ENCODE measurements at regions not wholly inside any gene's neighbourhood (a gene's known extent, or its start where the extent isn't known, plus 50 kb on each side); places are given as distances from the start of the nearest gene placed in this dataset.

DNA sequence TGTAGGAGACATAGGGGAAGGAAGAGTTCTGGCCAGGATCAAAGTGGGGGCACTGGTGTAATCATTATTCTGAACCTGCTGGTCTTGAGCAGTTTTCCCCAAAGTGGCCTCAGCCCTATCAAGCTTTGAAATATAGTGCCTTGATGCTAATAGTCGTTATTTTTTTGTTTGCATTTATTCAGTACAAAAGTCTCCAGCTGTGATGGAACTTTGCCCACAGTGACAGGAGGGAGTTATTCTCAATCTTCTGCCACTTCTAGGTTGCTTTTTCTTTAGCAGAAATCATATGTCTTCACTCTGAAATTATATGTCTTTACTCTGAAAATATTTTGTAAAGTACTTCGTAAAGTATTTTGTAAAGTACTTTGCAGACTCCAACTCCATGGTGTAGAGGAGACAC is 93.1 kb downstream of the FAT3 start:
- no peak for TF ChIP-seq EZH2 (IDR thresholded peaks at IDR 0.05; ENCODE audit: borderline replicate concordance, low read depth, low read length, severe bottlenecking)
- TF ChIP-seq, protein P1, sequence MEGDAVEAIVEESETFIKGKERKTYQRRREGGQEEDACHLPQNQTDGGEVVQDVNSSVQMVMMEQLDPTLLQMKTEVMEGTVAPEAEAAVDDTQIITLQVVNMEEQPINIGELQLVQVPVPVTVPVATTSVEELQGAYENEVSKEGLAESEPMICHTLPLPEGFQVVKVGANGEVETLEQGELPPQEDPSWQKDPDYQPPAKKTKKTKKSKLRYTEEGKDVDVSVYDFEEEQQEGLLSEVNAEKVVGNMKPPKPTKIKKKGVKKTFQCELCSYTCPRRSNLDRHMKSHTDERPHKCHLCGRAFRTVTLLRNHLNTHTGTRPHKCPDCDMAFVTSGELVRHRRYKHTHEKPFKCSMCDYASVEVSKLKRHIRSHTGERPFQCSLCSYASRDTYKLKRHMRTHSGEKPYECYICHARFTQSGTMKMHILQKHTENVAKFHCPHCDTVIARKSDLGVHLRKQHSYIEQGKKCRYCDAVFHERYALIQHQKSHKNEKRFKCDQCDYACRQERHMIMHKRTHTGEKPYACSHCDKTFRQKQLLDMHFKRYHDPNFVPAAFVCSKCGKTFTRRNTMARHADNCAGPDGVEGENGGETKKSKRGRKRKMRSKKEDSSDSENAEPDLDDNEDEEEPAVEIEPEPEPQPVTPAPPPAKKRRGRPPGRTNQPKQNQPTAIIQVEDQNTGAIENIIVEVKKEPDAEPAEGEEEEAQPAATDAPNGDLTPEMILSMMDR (IDR thresholded peaks at IDR 0.05; ENCODE audit: borderline replicate concordance, extremely low read depth, low read length, poor library complexity, severe bottlenecking) = no peak
- no peak overlapping the region for H3K27ac ChIP-seq (ENCODE audit: low read length)
- H3K79me2 ChIP-seq (ENCODE audit: insufficient read depth, low read length) = no peaks in the 10 kb centered on the region

DNA sequence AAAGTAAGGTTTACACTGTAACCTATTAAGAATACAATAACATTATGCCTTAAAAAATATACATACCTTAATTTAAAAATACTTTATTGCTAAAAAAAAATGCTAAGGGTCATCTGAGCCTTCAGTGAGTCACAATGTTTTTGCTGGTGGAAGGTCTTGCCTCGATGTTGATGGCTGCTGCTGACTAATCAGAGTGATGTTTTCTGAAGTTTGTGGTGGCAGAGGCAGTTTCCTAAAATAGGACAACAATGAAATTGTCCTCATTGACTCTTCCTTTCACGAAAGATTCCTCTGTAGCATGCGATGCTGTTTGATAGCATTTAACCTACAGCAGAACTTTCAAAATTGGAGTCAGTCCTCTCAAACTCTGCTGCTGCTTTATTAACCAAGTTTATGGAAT is 97.6 kb downstream of the FAT3 start:
- Histone ChIP-seq H3K4me1 (ENCODE audit: insufficient read depth, low read length) (0 out of 2 replicates have a peak, but pooled peaks cover 3% of the 10 kb centered on the region), H3K4me2 (ENCODE audit: insufficient read depth, low read length) (no peak overlapping the region), H3K9me3 (ENCODE audit: insufficient read depth, low read length, severe bottlenecking) (peaks cover 5% of the 10 kb centered on the region), H2AFZ (ENCODE audit: low read depth, low read length) (no peak overlapping the region), H3K4me3 (ENCODE audit: low read depth in 1 of 2, low read length in 2 of 2) (no peak overlapping the region), H3K79me2 (ENCODE audit: insufficient read depth, low read length) (no peaks in the 10 kb centered on the region), H3K36me3 (ENCODE audit: insufficient read depth, low read length) (no peaks in the 10 kb centered on the region), H3K9ac (ENCODE audit: low read depth, low read length) (no peak overlapping the region), H4K20me1 (ENCODE audit: insufficient read depth, low read length) (no peaks in the 10 kb centered on the region), H3K27me3 (ENCODE audit: insufficient read depth, low read length, poor library complexity) (no peaks in the 10 kb centered on the region), H3K27ac (ENCODE audit: low read length) (no peak overlapping the region)
- DNase-seq = no peak
- no peak for TF ChIP-seq EZH2 (IDR thresholded peaks at IDR 0.05; ENCODE audit: borderline replicate concordance, low read depth, low read length, severe bottlenecking)
- TF ChIP-seq, protein P1 (IDR thresholded peaks at IDR 0.05; ENCODE audit: borderline replicate concordance, extremely low read depth, low read length, poor library complexity, severe bottlenecking) = no peak
- no peak for ATAC-seq (ENCODE audit: insufficient read depth, low read depth)

More for the DNA sequence above, 93.1 kb downstream of the FAT3 start:
- no peak overlapping the region for H3K9ac ChIP-seq (ENCODE audit: low read depth, low read length)
- no peaks in the 10 kb centered on the region for H4K20me1 ChIP-seq (ENCODE audit: insufficient read depth, low read length)
- H3K36me3 ChIP-seq (ENCODE audit: insufficient read depth, low read length) = no peaks in the 10 kb centered on the region
- ATAC-seq (ENCODE audit: insufficient read depth, low read depth) (no peak), DNase-seq (no peak)
- H3K4me1 ChIP-seq (ENCODE audit: insufficient read depth, low read length) = peaks cover 9% of the 10 kb centered on the region
- H3K9me3 ChIP-seq (ENCODE audit: insufficient read depth, low read length, severe bottlenecking) = no peaks in the 10 kb centered on the region
- no peak overlapping the region for H3K4me2 ChIP-seq (ENCODE audit: insufficient read depth, low read length)
- no peak overlapping the region for H2AFZ ChIP-seq (ENCODE audit: low read depth, low read length)
- H3K4me3 ChIP-seq (ENCODE audit: low read depth in 1 of 2, low read length in 2 of 2) = no peak overlapping the region
- no peaks in the 10 kb centered on the region for H3K27me3 ChIP-seq (ENCODE audit: insufficient read depth, low read length, poor library complexity)

DNA sequence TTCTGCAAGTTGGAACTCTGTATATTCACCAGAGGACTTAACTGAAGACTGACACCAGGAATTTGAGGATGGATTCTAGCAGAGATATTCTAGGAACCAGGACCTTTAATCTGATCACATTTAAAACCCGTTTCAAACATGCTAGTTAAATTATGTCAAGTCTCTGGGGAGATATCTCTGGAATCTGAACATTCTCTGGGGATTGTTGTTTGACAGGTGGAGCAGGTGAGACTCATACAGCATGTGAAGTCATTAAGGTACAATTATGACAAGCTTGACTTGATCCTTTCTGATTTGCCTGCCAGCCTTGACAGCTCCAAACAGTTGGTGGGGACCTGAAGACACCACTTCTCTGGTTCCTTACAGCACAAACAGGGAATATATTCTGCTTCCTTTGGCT is 100.3 kb downstream of the FAT3 start:
- no peak for ATAC-seq (ENCODE audit: insufficient read depth, low read depth)
- no peak overlapping the region for H2AFZ ChIP-seq (ENCODE audit: low read depth, low read length)
- TF ChIP-seq, protein P1 (IDR thresholded peaks at IDR 0.05; ENCODE audit: borderline replicate concordance, extremely low read depth, low read length, poor library complexity, severe bottlenecking) = no peak
- TF ChIP-seq EZH2 (IDR thresholded peaks at IDR 0.05; ENCODE audit: borderline replicate concordance, low read depth, low read length, severe bottlenecking) = no peak

DNA sequence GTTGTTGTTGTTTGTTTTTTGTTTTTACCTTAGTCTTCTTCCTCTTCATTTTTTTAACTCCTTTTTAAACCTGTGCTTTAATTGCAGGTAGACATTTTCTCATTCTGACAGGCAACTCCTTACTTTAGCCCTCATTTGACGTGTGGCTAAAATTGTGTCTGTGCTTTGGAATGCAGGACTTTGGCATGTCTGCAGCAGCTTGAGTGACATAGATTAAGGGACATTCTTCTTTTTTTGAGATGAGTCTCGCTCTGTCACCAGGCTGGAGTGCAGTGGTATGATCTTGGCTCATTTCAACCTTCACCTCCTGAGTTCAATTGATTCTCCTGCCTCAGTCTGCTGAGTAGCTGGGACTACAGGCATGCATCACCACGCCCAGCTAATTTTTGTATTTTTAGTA is 100.8 kb downstream of the FAT3 start:
- H3K4me2 ChIP-seq (ENCODE audit: insufficient read depth, low read length) = no peak overlapping the region
- TF ChIP-seq EZH2 (IDR thresholded peaks at IDR 0.05; ENCODE audit: borderline replicate concordance, low read depth, low read length, severe bottlenecking) = no peak
- TF ChIP-seq, protein P1 (IDR thresholded peaks at IDR 0.05; ENCODE audit: borderline replicate concordance, extremely low read depth, low read length, poor library complexity, severe bottlenecking) = no peak
- ATAC-seq (ENCODE audit: insufficient read depth, low read depth) = no peak
- H3K27me3 ChIP-seq (ENCODE audit: insufficient read depth, low read length, poor library complexity) = no peaks in the 10 kb centered on the region
- H3K27ac ChIP-seq (ENCODE audit: low read length) = no peak overlapping the region
- H2AFZ ChIP-seq (ENCODE audit: low read depth, low read length) = no peak overlapping the region
- H3K9me3 ChIP-seq (ENCODE audit: insufficient read depth, low read length, severe bottlenecking) = peaks cover 5% of the 10 kb centered on the region
- H3K36me3 ChIP-seq (ENCODE audit: insufficient read depth, low read length) = no peaks in the 10 kb centered on the region
- H3K79me2 ChIP-seq (ENCODE audit: insufficient read depth, low read length) = no peaks in the 10 kb centered on the region
- no peaks in the 10 kb centered on the region for H4K20me1 ChIP-seq (ENCODE audit: insufficient read depth, low read length)
- DNase-seq = no peak
- 0 out of 2 replicates have a peak, but pooled peaks cover 3% of the 10 kb centered on the region for H3K4me1 ChIP-seq (ENCODE audit: insufficient read depth, low read length)
- no peak overlapping the region for H3K9ac ChIP-seq (ENCODE audit: low read depth, low read length)
- H3K4me3 ChIP-seq (ENCODE audit: low read depth in 1 of 2, low read length in 2 of 2) = no peak overlapping the region

More for the DNA sequence above, 100.3 kb downstream of the FAT3 start:
- 0 out of 2 replicates have a peak, but pooled peaks cover 3% of the 10 kb centered on the region for H3K4me1 ChIP-seq (ENCODE audit: insufficient read depth, low read length)
- no peak overlapping the region for H3K9ac ChIP-seq (ENCODE audit: low read depth, low read length)
- no peak overlapping the region for H3K4me3 ChIP-seq (ENCODE audit: low read depth in 1 of 2, low read length in 2 of 2)
- no peaks in the 10 kb centered on the region for H3K36me3 ChIP-seq (ENCODE audit: insufficient read depth, low read length)
- H4K20me1 ChIP-seq (ENCODE audit: insufficient read depth, low read length) = no peaks in the 10 kb centered on the region
- H3K9me3 ChIP-seq (ENCODE audit: insufficient read depth, low read length, severe bottlenecking) = peaks cover 5% of the 10 kb centered on the region
- H3K27ac ChIP-seq (ENCODE audit: low read length) = no peak overlapping the region
- no peak overlapping the region for H3K4me2 ChIP-seq (ENCODE audit: insufficient read depth, low read length)
- H3K79me2 ChIP-seq (ENCODE audit: insufficient read depth, low read length) = no peaks in the 10 kb centered on the region
- H3K27me3 ChIP-seq (ENCODE audit: insufficient read depth, low read length, poor library complexity) = no peaks in the 10 kb centered on the region
- DNase-seq = no peak
